HG02943 (cell line): ENCODE measurements at regions not wholly inside any gene's neighbourhood (a gene's known extent, or its start where the extent isn't known, plus 50 kb on each side); places are given as distances from the start of the nearest gene placed in this dataset.

ENCODE experiments used
- ATAC-seq: cut with Tn5 transposase; IDR thresholded peaks from one replicate; pipeline ENCODE4 v1.9.1; 2021; ENCODE audit warnings: mild to moderate bottlenecking, low read depth, moderate library complexity; ENCODE audit not compliant: unreplicated experiment

DNA sequence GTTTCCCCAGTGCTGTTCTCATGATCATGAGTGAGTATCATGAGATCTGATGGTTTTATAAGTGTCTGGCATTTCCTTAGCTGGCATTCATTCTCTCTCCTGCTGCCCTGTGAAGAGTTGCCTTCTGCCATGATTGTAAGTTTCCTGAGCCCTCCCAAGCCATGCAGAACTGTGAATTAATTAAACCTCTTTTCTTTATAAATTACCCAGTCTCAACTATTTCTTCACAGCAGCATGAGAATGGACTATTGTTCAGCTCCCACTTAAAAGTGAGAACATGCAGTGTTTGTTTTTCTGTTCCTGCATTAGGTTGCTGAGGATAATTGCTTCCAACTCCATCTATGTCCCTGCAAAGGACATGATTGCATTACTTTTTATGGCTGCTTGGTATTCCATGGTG is 311.7 kb upstream of the CTSO start:
- ATAC-seq: no peak

DNA sequence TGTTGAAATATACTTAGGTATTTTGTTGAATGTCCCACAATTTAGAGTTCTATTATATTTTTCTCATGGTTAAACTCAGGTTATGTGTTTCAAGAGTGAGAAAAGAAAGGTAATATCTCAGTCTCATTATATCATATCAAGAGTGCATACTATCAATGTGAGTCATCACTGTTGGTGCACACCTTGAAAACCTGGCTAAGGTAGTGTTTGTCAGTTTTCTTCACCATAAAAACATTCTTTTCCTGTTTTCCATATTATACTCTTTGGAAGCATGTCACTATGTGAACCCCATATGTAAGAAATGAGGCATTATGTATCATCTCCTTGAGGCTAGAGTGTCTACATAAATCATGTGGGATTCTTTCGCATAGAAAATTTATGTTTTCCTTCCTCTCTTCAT is 307.6 kb upstream of the CTSO start:
- no peak for ATAC-seq

DNA sequence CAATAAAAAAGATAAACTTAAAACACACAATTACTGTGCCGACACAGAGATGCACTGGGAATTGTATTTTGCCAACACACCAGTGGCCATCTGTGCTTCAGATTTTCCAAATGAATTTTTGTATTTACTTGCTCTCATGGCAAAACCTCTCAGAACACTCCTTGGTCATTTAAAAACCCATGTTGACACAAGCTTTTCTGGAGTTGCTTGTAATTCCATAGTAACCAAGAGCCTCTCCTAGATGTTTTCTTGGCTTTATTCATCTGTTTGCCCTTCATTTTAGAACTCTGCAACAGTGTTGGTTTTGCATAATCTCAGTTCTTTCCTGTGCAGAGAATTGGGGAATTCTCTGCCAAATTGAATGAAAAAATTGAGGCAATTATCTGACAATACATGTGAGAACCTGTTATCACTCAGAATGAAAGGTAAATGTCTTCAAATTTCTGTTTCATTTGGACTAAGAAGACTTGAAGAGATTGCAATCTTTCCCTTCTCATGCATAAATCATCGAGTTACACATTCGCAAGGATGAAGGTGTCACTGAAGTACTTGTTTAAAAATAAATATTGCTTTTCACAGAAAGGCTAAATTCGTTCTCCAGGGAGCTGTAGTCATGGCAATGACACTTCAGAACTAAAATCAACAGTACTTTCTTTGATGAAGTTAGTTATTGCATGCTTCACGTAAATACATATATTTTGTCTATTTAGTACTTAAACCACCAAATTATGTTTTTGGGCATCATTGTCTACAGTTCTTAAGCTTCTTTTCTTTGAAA is 301.8 kb upstream of the CTSO start:
- no peak for ATAC-seq

DNA sequence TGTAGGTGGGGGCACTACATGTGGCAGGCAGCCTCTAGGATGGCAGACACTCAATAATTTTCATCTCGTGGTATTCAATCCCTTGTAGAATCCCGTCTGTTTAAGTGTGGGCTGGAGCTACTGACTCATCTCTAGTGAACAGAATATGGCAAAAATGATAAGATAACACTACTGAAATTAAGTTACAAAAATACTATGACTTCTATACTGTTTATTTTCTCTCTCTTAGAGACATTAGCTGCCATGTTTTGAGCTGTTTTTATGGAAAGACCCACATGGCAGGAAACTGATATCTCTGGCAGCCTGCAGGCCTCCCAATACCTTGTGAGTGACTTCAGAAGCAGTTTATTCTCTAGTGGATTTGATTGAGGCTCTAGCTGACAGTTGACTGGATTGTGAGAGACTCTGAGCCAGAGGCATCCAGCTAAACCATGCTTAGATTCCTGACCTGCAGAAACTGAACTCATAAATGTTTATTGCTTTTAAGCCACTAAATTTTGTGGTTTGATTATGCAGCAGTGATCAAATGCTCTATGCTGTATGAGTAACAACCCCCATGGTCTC is 298.8 kb upstream of the CTSO start:
- ATAC-seq: no peak

DNA sequence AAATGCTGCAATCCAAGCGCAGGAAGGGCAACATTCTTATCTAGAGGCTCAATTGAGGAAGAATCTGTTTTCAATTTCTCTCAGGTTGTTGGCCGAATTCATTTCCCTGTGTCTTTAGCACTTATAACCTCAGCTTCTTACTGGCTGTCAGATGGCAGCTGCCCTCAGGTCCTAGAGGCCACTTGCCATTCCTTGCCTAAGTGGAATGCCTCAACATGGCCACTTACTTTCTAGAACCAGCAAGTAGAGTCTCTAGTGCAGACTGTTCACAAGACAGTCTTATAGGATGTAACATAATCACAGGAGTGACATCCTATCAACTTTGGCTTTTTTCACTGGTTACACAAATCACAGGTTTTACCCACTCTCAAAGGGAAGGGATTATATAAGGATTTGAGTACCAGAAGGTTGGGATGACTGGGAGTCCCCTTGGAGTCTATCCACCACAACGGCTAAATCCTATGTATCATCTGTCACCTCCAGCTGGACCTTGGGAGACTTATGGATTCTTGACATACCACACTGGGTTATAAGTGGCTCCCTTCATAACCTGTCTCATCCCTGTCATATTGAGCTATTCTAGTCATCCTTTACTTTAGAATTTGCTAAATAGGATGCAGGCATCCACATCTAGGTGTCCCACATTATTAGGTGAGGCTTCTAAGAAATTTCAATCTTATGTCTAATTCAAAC is 297.9 kb upstream of the CTSO start:
- ATAC-seq: no peak

DNA sequence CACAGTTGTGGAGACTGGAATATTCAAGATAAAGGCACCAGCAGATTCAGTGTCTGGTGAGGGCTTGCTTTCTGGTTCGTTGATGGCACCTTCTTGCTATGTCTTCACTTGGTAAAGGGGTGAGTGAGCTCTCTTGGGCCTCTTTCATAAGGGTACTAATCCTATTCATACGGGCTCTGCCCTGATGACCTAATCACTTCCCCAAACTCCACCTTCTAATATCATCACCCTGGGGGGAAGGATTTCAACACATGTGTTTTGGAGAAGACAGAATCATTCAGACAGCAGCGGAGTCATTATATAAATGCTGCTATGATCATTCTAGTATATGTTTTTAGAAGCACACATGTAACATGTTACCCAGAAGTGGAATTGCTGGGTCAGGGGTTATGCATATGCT is 295.3 kb upstream of the CTSO start:
- ATAC-seq: no peak

DNA sequence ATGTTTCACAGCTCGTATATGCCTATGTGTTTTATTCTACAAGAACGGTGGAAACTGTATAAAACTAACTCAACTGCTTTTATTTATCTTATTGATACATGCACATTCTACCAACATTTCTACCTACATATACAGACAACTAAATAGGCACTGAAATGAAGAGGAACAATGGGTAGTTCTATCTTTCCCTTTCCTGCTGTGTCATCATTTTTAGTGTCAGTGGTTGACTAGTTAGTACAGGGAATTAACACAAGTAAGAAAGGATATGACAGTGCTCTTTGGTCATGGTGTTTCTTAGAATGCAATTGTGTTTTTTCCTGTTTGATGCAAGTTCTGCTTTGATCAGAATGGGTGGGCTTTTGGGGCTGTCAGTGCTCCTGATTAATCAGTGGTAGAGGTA is 293.8 kb upstream of the CTSO start:
- ATAC-seq: no peak

DNA sequence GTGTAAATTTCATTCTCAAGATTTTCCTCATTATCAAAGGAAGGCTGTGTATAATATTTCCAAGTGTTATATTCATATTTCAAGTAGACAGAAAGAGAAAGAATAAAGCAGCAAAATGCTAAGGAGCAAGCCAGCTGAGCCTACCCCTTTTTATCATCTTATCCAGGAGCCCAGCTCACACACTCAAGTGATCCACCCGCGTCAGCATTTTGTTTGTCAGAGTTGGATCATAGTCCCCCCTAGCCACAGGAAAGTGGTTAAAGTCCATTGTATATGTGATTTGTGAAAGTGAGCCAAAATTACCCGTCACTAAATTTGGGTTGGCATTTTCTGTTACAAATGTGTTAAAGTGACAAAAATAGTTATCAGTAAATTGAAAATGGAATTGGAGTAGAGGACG is 289.3 kb upstream of the CTSO start:
- ATAC-seq: no peak

DNA sequence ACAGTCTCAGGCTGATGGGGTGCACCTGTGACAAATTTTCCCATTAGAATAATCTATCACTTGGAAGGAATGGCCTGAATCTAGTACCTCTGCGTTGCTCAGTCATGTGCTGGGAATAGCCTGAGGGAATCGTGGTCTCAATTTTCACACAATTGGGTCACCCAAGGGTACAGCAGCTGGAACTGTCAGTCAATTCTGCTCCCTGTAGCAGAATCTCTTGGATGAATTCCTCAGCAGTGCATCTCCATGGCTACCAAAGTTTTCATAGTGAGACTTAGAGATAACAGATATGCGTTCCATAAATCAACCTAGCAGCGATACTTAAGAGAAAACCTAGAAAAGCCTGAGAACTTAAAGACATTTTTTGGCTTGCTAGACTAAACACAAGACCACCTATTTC is 288.7 kb upstream of the CTSO start:
- no peak for ATAC-seq

DNA sequence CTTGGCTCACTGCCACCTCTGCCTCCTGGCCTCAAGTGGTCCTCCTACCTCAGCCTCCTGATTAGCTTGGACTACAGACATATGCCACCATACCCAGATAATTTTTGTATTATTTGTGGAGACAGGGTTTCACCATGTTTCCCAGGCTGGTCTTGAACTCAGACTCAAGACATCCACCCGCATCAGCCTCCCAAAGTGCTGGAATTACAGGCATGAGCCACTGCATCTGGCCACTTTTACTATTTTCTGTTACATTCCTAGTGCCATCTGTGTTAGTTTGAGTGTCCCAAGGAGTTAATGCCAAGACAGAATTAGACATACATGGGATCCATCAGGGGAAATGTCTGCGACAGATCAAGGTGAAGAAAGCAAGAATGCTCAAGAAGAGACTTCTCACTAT is 288.2 kb upstream of the CTSO start:
- ATAC-seq: no peak

DNA sequence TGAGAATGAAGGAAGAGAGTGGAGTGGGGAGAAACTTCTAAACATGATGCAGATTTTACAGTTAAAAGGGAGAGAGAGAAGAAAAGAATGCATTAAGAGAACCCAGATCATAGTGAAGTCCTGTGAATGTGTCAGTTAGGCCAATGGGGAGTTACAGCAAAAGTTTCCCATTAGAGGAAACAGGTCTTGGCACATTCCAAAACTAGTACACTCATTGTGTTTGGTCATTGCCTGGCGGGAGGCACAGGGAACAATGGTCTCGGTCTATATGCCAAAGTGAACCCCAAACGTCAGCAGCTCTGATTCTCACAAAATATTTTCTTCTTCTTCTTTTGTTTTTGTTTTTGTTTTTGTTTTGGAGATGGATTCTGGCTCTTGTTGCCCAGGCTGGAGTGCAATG is 284.5 kb upstream of the CTSO start:
- ATAC-seq: no peak

DNA sequence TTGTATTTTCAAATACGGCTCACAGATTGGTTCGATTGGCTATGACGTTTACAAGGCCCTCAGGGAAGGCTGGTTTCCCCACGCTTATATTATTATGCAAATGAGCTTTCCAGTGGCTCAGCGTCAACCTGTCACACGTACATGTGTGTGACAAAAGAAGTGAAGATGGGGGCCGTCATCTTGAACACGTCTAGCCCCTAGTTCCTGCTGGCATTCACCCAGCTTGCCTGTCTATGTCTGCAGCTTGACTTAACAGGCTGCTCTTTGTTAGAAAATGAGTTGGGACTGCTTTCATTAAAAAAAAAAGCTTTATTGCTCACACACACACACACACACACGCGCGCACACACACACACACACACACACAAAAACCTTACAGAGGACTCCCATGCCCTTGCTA is 283.6 kb upstream of the CTSO start:
- ATAC-seq: no peak

DNA sequence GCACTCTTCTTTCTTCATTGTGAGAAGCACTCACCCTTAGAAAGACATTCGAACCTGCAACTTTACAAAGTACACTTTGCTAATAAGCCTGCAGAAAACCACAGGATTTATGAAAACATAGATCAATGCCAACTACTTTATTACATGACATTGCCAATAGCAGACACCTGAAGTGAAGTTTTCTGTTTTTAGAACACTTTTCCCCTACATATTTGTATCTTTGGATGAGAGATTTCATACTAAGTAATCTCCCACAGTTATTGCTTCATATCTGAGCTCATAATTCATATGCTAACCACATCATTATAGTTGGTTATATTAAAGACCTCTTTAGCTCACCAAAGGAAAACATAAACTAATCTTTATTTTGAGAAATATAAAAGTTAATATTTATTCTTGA is 276.5 kb upstream of the CTSO start:
- ATAC-seq: no peak

DNA sequence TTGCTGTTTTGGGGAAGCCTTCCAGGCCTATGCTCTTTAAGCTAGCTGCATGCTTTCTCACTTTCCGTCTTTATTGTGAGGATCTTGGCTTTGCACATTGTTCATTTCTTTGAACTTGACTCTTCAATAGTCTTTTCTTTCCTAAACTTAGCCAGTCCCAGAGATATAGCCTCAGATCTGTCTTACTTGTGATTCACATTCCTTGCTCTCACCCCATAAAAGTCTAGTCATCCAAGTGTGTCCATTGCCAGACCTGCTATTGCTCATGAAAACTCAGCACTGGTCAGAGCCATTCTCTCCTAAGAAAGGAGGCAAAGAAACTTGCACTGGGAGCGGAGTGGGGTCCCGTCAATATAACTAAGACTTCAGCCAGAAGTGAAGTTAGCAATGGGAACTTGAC is 275.0 kb upstream of the CTSO start:
- ATAC-seq: no peak

DNA sequence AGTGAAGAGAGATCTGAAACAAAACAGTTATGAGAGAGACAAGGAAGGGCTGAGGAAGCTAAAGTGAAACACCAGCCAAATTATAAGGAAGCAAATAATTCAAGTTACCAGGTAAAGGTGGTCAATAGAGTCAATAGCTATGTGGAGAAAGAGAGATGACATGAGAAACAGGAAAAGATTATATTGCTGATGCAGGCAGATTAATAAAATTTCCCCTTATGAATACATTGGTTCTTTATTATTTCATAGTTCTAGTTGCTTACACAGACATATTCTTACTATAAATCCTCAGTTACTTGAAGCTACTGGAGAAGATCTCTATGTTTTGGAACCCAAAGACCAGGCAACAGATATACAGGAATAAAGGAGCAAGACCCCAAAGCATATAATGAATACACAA is 273.7 kb upstream of the CTSO start:
- ATAC-seq: no peak

DNA sequence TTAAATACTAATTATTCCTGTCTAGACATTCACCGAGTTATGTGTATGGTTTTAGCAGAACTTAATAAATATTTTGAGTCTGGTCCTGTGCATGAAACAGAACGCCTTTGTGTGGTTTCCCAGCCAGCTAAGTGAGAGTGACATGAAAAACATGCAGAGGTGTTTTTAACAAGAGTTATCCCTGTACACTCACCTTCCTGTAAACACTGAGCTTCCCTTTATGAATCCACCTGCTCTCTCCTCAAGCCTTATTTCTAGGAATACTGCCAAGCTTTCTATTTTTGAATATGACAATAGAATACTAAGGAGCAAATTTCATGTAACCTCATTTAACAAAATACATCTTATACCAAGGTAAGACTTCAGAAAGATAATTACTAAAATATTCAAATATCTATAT is 270.3 kb upstream of the CTSO start:
- ATAC-seq: no peak

DNA sequence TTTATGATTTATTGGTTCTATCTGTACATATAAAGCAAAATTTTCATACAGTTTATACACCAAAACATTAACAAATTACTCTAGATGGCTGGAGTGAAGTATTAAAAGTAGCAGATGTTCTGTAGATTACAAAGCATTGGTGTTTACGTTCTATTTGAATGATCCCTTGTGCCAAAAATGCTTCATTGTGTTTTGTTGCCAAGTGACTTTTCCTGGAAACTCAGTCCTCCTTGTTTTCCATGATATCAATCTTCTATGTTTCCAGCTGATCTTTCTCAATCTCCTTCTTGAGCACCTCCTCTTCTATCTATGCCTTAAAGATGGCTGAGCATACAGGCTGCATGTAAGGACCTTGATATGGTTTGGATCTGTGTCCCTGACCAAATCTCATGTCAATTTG is 263.6 kb upstream of the CTSO start:
- ATAC-seq: no peak

DNA sequence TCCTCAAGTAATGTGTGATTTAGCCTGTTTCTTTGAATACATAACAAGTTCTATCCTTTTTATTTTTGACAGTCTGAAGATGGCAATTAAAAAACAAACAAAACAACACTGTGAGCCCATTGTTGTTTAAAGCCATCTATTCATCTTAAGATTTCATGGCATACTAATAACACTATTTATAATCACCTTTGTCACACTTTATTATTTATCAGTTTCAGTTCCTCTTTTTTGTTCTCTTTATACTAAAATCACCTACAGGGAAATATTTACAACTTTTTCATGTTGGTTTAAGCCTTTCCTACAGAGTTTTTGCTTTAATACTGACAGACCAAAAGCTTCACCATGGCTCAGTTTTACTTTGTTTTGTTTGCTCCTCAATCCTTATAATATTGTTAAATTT is 247.4 kb upstream of the CTSO start:
- ATAC-seq: peak; percentile 77

DNA sequence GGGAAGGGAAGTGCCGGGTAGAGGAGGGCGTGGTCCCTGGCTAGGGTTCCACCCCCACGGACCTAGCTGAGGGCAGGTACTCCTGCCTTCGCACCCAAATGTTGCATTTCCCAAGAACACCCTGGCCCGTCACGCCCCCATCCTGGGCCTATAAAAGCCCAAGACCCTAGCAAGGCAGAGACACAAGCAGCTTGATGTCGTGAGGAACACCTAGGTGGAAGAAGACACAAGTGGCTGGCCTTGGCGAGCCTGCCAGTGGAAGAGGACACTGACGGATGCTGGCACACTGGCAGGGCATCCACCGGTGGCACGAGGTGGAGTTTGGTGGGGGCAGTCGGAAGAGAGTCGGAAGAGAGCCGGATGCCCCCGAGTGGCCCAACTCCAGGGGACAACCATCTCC is 244.8 kb upstream of the CTSO start:
- ATAC-seq: no peak

DNA sequence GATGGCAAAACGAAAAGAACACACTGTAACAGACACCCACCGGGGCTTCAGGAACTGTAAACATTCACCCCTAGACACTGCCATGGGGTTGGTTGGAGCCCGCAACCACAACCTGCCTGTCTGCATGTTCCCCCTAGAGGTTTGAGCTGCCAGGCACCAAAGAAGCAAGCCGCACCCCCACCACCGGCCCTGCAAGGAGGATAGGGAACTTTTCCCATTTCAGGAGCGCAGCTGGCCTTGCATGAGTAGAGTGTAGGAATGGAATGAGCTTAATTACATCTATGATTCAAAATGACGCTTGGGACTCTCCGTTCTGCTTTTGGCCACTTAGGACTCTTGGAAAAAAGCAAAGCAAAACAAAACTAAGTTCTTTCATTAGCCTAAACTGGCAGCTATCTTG is 243.6 kb upstream of the CTSO start:
- no peak for ATAC-seq

DNA sequence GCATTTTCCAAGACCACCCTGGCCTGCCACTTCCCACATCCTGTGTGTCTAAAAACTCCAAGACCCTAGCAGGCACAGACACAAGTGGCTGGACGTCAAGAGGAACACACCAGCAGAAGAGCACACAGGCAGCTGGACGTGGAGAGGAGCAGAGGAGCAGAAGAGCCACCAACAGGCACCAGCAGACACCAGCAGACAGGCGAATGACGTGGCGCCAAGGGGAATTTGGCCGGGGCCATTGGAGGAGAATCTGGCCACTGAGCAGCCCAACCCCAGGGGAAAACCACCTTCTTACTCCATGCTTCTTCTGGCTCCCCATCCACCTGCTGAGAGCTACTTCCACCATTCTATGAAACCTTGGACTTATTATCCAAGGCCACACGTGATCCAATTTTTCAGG is 243.1 kb upstream of the CTSO start:
- no peak for ATAC-seq

DNA sequence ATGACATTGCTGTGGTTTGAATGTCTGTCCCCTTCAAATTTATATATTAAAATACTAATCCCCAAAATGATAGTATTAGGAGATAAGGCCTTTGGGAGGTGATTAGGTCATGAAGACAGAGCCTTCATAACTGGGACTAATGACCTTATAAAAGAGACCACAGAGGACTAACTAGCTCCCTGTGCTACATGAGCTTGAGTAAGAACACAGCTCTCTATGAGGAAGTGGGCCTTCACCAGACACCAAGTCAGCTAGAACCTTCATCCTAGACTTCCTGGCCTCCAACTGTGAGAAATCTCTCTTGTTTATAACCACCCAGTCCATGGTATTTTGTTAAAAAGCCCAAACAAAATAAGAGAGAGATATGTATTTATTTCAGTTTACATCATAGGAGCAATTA is 242.2 kb upstream of the CTSO start:
- peak; percentile 72 for ATAC-seq
